SK-N-SH treated with all-trans-retinoic acid at 6 μM for 48 hours (cell line): ENCODE measurements at regions not wholly inside any gene's neighbourhood (a gene's known extent, or its start where the extent isn't known, plus 50 kb on each side); places are given as distances from the start of the nearest gene placed in this dataset.
"Not testable (repeated sequence)": the region's sequence is repeated elsewhere in the genome, so short reads cannot be mapped to it uniquely, and the experiment has no call there.

Source experiments
- CREB5 ChIP-seq: fragments of 250-450 bp; sonication (Bioruptor Pico); IDR thresholded peaks from 2 replicates; pipeline ENCODE4 v1.5.1; 2020; ENCODE audit warnings: low read depth, mild to moderate bottlenecking, moderate library complexity
- CSDC2 ChIP-seq: fragments of 250-450 bp; sonication (Bioruptor Pico); IDR thresholded peaks from 2 replicates; pipeline ENCODE4 v1.5.0; 2020; ENCODE audit warnings: mild to moderate bottlenecking, moderate library complexity
- TCF4 ChIP-seq: fragments of 250-450 bp; sonication (Bioruptor Pico); IDR thresholded peaks from 2 replicates; pipeline ENCODE4 v1.8.0; 2021; ENCODE audit warnings: mild to moderate bottlenecking, moderate library complexity, borderline replicate concordance
- ZFP3 ChIP-seq: fragments of 250-450 bp; sonication (Bioruptor Pico); IDR thresholded peaks from 2 replicates; pipeline ENCODE4 v1.5.0; 2020; ENCODE audit warnings: mild to moderate bottlenecking, moderate library complexity
- TF ChIP-seq, protein P1 (sequence below): fragments of 250-450 bp; sonication (Bioruptor Pico); IDR thresholded peaks from 2 replicates; pipeline ENCODE4 v1.5.1; 2021; ENCODE audit warnings: mild to moderate bottlenecking, moderate library complexity

DNA sequence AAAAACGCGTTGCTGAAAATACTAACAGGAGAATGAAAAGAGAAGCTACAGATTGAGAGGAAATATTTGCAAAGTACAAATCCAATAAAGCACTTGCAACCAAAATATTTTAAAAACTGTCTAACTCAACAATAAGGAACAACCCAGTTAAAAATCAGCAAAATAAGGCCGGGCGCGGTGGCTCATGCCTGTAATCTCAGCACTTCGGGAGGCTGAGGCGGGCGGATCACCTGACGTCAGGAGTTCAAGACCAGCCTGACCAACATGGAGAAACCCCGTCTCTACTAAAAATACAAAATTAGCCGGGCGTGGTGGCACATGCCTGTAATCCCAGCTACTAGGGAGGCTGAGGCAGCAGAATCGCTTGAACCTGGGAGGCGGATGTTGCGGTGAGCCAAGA, 798.6 kb downstream of the PLCL1 start:
- not testable (repeated sequence) for TF ChIP-seq TCF4; CSDC2 (CRISPR knock-in tag); CREB5 (CRISPR knock-in tag); ZFP3 (CRISPR knock-in tag)
- TF ChIP-seq, protein P1, sequence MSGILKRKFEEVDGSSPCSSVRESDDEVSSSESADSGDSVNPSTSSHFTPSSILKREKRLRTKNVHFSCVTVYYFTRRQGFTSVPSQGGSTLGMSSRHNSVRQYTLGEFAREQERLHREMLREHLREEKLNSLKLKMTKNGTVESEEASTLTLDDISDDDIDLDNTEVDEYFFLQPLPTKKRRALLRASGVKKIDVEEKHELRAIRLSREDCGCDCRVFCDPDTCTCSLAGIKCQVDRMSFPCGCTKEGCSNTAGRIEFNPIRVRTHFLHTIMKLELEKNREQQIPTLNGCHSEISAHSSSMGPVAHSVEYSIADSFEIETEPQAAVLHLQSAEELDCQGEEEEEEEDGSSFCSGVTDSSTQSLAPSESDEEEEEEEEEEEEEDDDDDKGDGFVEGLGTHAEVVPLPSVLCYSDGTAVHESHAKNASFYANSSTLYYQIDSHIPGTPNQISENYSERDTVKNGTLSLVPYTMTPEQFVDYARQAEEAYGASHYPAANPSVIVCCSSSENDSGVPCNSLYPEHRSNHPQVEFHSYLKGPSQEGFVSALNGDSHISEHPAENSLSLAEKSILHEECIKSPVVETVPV (CRISPR knock-in tag), result not testable (repeated sequence)
